PFSK-1 (cell line): ENCODE measurements at regions not wholly inside any gene's neighbourhood (a gene's known extent, or its start where the extent isn't known, plus 50 kb on each side); places are given as distances from the start of the nearest gene placed in this dataset.

Source experiments
- POLR2AphosphoS5 ChIP-seq: IDR thresholded peaks from 2 replicates; pipeline ENCODE4 v1.6.1; 2012; ENCODE audit warnings: low read depth, mild to moderate bottlenecking, control low read depth, low read length, moderate library complexity
- TF ChIP-seq, protein P1 (sequence below), 2 experiments: IDR thresholded peaks; 2 replicates each; pipeline versions ENCODE4 v1.6.1 to v1.8.0; 2011 to 2012; ENCODE audit warnings: low read depth in 2 of 2, low read length in 2 of 2, control low read depth in 1 of 2, inconsistent platforms in 1 of 2, mild to moderate bottlenecking in 1 of 2, moderate library complexity in 1 of 2; ENCODE audit not compliant: insufficient read depth in 1 of 2

DNA sequence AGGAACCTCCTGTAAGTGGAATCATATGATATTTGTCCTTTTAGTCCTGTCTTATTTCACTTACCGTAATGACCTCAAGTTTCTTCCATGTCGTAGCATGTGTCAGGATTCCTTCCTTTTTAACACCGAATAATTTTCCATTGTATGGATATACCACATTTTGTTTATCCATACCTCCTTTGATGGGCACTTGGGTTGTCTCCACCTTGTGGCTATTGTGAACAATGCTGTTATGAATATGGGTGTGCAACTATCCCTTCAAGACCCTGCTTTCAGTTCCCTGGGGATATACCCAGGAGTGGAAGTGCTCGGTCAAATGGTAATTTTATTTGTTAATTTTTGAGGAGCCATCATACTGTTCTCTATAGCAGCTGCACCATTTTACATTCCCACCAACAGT lies 244.9 kb upstream of the BLID start:
- TF ChIP-seq, protein P1, sequence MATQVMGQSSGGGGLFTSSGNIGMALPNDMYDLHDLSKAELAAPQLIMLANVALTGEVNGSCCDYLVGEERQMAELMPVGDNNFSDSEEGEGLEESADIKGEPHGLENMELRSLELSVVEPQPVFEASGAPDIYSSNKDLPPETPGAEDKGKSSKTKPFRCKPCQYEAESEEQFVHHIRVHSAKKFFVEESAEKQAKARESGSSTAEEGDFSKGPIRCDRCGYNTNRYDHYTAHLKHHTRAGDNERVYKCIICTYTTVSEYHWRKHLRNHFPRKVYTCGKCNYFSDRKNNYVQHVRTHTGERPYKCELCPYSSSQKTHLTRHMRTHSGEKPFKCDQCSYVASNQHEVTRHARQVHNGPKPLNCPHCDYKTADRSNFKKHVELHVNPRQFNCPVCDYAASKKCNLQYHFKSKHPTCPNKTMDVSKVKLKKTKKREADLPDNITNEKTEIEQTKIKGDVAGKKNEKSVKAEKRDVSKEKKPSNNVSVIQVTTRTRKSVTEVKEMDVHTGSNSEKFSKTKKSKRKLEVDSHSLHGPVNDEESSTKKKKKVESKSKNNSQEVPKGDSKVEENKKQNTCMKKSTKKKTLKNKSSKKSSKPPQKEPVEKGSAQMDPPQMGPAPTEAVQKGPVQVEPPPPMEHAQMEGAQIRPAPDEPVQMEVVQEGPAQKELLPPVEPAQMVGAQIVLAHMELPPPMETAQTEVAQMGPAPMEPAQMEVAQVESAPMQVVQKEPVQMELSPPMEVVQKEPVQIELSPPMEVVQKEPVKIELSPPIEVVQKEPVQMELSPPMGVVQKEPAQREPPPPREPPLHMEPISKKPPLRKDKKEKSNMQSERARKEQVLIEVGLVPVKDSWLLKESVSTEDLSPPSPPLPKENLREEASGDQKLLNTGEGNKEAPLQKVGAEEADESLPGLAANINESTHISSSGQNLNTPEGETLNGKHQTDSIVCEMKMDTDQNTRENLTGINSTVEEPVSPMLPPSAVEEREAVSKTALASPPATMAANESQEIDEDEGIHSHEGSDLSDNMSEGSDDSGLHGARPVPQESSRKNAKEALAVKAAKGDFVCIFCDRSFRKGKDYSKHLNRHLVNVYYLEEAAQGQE (IDR thresholded peaks at IDR 0.05; ENCODE audit: insufficient read depth in 1 of 2, low read depth in 2 of 2, low read length in 2 of 2), result no peak
- no peak for TF ChIP-seq POLR2AphosphoS5
